ENCODE measurements at regions not wholly inside any gene's neighbourhood (a gene's known extent, or its start where the extent isn't known, plus 50 kb on each side); places are given as distances from the start of the nearest gene placed in this dataset.

- TF ChIP-seq, protein P1, sequence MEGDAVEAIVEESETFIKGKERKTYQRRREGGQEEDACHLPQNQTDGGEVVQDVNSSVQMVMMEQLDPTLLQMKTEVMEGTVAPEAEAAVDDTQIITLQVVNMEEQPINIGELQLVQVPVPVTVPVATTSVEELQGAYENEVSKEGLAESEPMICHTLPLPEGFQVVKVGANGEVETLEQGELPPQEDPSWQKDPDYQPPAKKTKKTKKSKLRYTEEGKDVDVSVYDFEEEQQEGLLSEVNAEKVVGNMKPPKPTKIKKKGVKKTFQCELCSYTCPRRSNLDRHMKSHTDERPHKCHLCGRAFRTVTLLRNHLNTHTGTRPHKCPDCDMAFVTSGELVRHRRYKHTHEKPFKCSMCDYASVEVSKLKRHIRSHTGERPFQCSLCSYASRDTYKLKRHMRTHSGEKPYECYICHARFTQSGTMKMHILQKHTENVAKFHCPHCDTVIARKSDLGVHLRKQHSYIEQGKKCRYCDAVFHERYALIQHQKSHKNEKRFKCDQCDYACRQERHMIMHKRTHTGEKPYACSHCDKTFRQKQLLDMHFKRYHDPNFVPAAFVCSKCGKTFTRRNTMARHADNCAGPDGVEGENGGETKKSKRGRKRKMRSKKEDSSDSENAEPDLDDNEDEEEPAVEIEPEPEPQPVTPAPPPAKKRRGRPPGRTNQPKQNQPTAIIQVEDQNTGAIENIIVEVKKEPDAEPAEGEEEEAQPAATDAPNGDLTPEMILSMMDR (IDR thresholded peaks at IDR 0.05; ENCODE audit: low read depth, low read length, poor library complexity, severe bottlenecking), result no peak
- TF ChIP-seq EZH2phosphoT487 (IDR thresholded peaks at IDR 0.05; ENCODE audit: borderline replicate concordance, low read length), result no peak
These were observed 1214.6 kb downstream of the CDH8 start for GRCh38 chr16:60821661-60822060.

Measured in DOHH2 (cell line).